ENCODE measurements at regions not wholly inside any gene's neighbourhood (a gene's known extent, or its start where the extent isn't known, plus 50 kb on each side); places are given as distances from the start of the nearest gene placed in this dataset.
"Not testable (repeated sequence)": the region's sequence is repeated elsewhere in the genome, so short reads cannot be mapped to it uniquely, and the experiment has no call there.

DNA sequence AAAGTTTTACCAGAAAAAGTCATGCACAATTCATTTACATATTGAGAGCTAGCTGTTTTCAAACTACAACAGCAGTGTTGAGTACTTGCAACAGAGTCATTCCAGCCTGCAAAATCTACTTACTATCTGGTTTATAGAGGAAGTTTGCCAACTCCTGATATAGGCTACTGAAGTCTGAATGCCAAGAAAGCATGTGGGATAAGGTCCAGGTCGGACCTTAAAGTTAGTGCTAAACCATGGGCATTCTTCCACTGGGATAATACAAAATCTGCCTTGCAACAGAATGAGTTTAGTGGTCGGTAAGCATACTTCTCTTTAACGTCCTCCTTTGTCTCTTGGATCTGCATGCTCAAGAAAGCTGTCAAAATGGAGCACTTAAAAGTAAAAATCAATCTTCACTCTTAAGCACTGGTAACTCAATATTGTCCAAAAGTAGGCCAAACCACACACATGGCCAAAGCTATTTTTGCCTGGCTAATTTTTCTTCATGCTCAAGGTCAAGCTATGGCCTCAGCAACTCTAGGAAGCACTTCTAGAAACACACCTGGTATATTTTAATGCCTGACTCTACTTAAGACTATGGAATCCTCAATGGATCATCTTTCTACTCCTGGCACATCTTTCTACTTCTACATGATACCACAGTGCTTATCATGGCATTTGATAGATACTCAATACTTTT is 364.9 kb upstream of the KITLG start:
- DNase-seq (ENCODE audit: low spot score): no peak

DNA sequence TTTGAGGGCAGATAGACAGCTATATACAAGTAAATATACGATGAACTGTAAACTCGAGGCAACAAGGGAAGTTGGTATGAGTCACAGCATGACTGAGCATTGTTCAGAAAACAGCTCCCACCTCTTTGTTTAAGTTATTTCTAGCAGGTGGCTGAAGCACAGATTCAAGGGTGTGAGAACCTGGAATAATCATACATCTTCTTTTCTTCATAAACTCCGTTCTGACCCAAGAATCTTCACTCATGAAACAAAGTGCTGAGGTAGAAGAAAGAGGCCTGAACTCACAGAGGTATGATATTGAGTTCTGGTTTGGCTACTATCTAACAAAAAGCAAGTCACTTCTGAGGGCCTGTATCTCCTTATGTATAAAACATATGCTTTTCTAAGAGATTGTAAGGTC is 364.1 kb upstream of the KITLG start:
- DNase-seq (ENCODE audit: low spot score): no peak

DNA sequence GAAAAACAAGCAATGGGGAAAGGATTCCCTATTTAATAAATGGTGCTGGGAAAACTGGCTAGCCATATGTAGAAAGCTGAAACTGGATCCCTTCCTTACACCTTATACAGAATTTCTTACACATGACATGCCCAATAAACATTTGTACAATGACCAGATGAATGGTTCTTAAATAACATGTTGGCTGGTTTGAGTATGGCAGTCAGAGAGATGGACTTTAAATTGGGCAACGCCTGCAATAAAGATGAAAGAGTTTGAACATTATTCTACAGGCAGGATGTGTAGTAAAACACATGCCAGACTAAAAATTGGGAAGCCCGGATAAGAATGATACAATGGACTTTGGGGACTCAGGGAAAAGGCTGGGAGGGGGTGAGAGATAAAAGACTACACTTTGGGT is 360.6 kb upstream of the KITLG start:
- DNase-seq (ENCODE audit: low spot score): no peak

DNA sequence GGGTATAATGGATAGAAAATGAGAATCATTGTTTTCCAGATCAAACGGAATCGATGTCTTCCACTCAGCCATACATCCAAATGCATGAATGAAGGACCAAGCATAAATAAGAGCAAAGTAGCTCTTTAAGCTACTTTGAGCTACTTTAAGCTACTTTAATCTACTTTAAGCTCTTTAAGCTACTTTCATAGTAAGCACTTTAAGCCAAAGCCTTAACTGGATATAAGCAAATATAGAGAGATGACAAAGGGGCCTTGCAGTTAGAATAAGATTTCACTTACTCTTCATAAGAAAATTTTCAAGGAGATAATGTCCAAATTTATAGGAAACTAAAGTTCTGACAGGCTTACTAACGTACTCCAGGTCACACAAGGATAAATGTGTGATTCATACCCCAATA is 355.6 kb upstream of the KITLG start:
- peak; percentile 38 for DNase-seq (ENCODE audit: low spot score)

DNA sequence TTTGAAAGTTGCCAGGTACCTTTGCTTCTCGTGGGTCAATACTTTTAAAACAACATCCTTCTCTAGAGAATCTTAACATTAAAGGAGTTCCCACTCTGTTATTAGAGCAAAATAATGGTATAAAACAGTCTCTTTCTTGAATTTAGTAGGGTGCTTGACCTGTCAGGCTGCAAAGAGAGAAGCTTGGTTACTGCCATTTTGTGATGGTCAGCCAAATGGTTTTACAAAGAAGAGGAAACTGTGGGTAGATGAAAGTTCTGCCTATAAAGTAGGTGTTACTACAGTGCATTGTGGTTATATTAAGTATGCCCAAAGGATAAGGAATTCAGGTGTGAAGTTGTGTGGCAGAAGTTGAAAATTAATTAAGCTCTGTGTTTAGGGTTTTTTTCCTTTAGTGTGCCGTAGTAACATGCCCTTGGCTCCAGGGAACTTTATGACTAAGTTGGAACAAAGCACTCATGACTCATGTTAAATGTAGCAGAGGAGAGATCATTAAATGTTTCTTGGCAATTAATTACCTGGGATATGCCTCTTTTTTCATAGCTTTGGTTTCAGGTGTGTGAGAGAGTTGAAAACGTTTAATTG is 354.0 kb upstream of the KITLG start:
- no peak for DNase-seq (ENCODE audit: low spot score)

DNA sequence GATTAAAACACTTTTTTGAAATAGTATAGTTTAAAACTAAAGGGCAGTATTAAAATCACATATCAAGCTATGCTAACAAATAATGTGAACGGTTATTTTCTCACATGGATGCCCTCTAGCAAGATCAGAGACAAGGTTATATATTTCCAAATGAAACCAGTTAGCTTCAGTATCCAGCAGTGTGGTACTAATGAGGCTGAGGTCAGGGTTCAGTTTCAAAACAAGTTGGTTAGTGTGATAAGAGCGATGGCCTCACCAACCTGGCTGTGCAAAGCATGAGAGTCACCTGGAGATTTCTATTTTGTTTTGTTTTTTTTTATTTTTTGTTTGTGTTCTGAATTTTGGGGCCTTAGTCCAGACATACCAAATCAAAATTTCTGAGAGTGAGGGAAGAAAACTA is 352.2 kb upstream of the KITLG start:
- no peak for DNase-seq (ENCODE audit: low spot score)

DNA sequence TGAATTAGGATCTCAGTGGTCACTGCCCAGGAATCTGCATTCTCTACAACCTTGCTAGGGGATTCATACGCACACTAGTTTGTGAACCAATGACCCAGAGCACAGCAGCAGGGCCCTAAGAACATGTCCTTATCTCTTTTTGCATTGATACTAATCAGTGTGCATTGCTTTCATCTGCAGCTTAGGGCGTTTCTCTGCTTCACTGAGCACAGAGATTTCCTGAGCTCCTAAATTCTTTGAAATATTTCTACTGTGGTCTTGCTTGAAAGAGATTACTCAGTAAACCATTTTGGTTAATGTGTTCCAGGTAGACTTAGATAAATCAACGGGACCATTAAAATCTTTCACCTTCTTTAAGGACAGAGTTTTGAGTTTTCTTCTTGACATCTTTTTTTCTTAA is 351.3 kb upstream of the KITLG start:
- no peak for DNase-seq (ENCODE audit: low spot score)

DNA sequence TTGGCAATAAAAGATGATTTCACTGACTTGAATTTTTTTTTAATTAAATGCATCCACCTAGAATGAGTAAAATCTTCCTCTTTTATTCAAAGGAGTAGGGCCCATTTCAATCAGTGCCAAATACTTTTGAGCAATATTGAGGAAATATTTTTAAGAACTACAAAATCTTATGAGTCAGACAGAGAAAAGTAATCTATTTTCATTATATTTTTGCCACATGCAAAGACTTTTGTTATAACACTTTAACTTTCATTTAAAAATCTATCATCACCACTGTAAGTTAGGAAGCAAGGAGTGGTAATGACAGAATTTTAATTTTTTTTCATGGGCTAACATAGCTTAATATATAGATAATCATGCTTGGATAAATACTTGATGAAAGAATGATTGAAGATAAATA is 345.2 kb upstream of the KITLG start:
- DNase-seq (ENCODE audit: low spot score): no peak

DNA sequence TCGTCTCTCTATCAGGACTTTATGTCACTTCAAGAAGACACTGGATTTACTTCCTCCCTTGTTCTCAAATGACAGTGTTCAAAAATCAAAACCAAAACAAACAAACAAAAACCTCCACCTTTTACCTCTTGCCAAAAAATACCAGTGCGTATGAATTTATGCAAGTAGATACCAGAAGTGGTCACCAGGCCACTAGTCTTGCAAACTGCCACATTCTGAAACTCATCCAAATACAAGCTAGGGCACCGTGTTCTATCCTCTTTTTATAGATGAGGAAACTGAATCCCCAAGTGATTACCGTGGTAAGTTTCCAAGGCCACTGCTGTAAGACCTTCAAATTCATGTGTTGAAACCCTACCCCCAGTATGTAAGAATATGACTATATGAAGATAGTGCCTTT is 343.9 kb upstream of the KITLG start:
- no peak for DNase-seq (ENCODE audit: low spot score)

DNA sequence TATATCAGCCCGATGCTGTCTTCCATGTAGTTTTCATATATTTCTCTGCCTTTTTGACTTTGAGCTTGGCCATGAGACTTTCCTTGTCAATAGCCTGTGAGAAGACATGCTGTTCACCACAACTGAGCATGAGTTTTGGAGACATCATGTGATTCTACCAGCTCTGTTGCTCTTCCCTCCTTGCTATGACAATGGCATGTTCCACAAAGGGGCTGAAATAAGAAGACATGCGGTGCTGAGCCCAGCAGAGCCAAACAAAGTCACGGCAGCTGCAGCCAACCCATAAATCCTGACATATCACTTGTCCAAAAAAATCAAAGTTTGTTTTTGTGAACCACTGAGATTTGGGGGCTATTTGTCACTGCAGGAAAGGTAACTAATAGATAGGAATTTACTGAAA is 343.4 kb upstream of the KITLG start:
- no peak for DNase-seq (ENCODE audit: low spot score)

DNA sequence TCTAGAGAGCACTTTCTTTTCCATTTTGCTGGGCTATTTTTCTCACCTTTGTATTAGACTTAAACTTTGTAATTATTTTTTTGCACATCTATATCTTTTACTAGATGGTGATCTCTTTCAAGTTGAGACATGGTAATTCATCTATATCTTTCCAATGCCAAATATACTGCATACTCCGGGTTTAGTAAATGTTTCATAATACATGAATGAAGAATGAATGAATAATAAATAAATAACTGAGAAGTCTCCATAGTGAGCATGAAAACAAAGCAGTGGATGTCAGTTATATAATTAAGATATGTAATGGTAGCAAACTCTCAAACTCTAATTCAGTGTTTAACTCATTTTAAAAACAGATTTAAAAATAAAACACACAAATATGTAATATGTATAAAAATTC is 342.5 kb upstream of the KITLG start:
- DNase-seq (ENCODE audit: low spot score): no peak

DNA sequence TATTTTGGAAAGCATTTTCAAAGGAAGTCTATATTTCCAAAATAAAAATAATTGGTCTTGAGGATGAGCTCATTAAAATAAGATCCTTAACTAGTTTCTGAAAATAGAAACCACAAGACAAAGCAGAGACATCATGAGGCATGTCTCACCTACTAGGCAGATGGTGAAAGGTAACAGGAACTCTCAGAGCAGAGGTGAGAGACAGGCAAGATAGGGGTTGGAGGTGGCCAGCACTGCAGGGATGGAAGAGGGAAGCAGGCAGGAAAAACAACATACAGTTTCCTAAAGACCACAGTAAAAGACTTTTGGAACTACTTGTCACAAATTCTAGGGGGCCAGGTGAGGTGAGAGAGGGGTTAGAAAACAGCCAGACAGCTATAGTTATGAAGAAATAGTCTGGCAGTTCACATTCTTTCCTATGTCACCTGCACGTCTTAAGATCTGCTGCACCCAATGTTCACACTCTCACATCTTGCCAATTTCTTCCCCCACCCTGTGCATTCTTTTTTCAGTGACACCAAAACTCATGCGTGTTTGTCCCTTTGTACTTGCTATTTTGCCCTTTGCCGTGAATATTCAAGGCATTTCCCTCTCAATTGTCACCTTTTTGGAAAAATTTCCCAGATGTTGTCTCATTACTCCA is 341.7 kb upstream of the KITLG start:
- DNase-seq (ENCODE audit: low spot score): no peak

DNA sequence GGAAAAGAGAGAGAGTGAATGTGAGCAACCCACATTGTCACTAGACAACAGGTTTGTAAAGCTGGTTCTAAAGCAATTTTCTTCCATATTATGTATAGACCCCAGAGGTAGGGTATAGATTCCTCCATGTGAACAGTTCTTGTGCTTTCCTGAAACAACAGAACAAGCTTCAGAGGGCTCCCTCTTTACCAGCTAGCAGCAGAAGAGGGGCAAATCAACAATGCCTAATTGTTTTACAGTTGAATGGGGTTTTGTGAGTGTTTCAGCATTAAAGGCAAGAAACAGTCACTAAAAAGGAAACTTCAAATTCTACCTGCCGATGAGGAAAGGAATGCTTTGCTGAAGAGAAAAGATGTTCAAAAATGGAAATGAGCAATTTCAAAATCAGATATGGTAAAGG is 341.2 kb upstream of the KITLG start:
- DNase-seq (ENCODE audit: low spot score): no peak

DNA sequence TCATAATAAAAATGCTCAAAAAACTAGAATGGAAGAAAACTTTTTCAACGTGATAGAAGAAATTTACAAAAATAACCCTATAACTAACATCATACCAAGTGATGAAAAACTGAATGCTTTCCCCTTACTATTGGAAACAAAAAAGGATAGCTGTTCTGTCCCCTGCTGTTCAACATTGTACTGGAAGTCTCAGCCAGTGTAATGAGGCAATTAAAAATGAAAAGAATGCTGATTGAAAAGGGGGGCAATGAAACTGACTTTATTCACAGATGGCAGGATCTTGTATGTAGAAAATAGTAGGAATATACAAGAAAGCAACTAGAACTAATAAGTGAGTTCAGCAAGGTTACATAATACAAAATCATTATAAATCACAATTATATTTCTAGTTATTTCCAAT is 337.9 kb upstream of the KITLG start:
- DNase-seq (ENCODE audit: low spot score): no peak

DNA sequence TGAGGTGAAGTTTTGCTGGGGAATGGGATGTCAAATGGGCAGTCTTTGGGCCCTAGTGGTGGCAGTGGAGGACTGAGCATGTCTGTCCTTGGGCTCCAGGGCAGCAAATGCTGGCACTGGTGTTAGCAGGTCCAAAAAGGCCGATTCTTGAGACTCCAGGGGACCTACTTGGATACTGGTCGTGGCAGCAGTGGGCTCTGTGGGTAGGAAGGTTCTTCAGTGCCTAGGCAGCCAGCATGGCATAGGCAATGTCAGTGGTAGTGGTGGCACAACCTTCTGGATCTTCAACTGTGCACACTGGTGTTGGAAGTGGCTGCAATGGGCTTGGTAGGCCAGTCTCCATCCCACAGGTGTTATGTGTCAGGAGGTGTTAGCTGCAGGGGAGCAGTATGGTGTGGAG is 334.7 kb upstream of the KITLG start:
- DNase-seq (ENCODE audit: low spot score): no peak

DNA sequence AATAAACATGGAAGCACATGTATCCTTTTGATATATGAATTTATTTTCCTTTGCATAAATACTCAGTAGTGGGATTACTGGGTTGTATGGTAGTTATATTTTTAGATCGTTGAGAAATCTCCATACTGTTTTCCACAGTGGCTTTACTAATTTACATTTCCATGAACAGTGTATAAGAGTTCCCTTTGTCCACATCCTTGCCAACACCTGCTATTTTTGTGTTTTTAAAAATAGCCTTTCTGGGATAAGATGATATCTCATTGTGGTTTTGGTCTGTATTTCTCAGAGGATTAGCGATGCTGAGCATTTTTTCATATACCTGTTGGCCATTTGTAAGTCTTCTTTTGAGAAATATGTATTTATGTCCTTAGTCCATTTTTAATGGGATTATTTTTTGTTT is 329.2 kb upstream of the KITLG start:
- no peak for DNase-seq (ENCODE audit: low spot score)

DNA sequence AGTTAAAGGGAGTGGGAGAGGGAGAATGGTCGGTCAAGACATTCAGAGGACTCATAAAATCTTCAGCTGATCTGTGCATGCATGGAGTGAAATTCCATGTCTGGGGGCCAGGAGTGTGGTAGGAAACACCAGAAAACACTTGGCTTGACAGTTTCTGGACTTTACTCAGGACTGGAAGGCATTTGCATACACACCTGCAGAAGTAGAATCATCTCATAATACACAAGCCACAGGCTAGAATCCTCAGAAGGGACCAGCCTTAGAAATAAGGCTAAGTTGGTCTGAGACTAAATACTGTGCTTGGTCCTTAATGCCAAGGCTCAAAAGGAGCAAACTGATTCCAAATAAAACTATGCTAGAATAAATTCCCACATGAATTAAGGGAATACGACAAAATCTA is 328.1 kb upstream of the KITLG start:
- DNase-seq (ENCODE audit: low spot score): no peak

DNA sequence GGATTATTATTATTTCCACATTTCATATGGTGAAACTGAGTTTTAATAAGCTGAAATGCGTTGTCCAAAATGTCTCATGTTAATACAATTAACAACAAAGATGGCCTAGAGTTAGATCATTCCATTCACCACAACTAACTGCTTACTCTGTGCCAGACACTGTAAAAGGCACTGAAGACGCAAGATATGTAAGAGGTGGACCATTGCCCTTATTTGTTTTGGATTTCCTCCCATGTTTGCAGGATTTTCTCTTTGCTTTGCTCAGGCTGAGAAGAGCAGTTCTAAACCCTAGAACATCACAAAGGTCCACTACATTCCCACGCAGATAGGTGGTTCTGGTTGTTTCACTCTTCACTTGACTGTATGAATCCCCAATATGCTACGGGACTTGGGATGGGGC is 324.4 kb upstream of the KITLG start:
- DNase-seq (ENCODE audit: low spot score): no peak

DNA sequence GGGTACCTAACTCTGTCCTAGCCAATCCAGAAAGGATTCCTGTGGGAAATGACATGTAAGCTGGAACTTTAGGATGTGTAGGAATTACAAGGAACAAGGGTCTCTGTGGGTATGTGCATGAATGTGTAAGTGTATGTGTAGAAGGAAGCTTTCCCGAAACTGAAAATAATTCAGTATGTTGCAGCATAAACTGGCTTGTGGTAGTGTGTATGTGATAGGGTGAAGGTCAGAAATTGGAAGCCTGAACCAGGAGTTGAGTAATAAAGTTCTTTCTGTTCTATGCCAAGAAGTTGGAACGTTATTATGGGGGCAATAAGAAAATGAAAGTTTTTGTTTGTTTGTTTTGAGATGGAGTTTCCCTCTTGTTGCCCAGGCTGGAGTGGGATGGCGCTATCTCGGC is 323.1 kb upstream of the KITLG start:
- no peak for DNase-seq (ENCODE audit: low spot score)

DNA sequence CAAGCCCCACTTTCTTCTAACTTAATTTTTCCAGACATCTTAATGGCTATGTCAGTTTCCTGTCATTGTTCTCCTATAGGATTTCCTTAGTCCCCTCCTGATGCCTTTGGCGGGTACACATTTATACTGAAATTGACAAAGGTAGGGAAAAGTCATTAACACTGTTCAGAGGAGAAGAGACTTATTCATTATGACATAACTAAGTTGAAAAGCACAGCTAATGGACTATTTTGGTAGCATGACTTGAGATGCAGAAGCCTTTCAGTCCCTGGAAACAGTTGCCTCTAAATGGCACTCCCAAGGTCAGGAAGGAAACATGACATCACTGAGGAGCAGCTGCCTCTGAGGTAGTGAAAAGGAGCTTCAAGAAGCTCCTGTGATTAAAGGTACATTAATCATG is 317.5 kb upstream of the KITLG start:
- DNase-seq (ENCODE audit: low spot score): no peak

DNA sequence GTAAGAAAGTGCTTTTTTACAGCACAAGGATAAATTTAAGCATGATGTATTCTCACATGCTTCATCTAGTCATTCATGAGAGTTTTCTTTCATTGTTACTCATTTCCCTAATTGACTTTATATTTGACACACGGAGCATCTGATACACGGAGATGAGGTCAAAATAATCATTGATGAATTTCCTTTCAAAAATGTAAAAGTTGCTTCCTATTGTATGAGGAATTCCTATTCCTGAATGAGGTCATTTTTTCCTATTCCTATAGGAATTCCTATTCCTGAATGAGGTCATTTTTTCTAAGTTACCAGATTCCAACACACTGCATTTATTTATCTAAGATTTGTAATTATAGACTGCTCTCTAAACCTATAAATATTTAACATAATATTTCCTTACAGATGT is 316.7 kb upstream of the KITLG start:
- DNase-seq (ENCODE audit: low spot score): no peak

DNA sequence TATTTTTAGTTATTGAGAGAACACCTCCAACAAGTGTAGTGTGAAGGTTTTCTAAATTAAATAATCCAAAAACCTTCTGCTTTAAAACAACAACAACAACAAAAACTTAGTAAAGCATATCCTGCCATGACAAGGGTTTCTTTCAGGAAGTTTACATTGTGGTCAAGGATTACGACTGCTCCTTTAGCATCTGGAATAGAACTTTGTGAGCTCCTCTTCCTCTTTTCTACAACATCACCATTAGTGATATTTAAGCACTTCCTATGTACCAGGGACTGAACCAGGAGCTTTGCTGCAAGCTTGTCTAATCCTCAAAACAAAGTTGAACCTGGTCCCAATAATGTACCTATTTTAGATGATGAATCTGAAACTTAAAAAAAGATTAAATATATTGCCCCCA is 315.4 kb upstream of the KITLG start:
- no peak for DNase-seq (ENCODE audit: low spot score)

DNA sequence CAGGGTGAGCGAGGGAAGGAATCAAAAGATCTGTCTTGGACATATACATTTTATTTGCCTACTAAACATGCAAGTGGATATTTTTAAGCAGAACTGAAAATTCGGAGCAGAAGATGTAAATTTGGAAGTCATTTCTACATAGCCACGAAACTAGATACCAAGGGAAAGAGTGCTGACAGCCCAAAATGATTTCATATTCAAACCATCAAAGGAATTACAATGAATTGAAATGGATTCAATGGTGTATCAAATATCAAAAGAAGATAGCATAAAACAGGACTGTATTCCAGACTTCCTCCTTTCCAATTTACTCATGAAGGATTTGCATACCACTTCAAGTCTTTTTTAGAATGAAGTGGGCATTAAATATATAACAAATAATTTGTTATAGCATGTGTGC is 313.5 kb upstream of the KITLG start:
- no peak for DNase-seq (ENCODE audit: low spot score)

DNA sequence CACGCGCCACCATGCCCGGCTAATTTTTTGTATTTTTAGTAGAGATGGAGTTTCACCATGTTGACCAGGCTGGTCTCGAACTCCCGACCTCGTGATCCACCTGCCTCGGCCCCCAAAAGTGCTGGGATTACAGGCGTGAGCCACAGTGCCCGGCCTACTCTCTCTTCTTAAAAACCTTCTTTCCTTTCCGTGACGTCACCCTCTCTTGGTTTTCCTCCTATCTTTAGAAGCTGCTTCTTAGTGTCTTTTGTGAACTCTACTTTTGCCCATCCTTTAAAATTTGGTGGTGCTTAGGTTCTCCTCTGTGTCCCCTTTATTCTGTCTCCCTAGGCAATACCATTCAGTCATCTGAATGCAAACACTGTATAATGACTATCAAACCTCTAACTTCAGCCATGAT is 311.2 kb upstream of the KITLG start:
- DNase-seq (ENCODE audit: low spot score): not testable (repeated sequence)

Measured in D341Med (cell line).